ENCODE measurements at regions not wholly inside any gene's neighbourhood (a gene's known extent, or its start where the extent isn't known, plus 50 kb on each side); places are given as distances from the start of the nearest gene placed in this dataset.

DNA sequence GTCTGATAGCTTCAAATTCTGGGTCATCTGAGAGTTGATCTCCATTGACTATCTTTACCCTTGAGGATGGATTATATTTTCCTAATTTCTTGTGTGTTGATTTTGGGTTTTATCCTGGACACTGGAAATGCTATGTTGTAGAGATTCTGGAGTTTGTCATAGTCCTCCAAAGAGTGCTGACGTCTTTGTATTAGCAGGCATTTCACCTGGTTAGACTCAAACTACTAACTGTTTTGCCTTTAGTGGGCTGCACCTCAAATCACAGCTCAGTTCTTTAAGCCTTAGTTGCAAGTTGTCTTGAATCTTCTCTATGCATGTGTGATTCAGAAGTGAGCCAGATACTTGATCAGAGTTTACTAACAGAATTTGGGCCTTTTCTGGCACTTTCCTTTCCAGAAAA lies 264.3 kb downstream of the RPS24 start:
- no peak for DNase-seq (ENCODE audit: low read depth, low spot score)

DNA sequence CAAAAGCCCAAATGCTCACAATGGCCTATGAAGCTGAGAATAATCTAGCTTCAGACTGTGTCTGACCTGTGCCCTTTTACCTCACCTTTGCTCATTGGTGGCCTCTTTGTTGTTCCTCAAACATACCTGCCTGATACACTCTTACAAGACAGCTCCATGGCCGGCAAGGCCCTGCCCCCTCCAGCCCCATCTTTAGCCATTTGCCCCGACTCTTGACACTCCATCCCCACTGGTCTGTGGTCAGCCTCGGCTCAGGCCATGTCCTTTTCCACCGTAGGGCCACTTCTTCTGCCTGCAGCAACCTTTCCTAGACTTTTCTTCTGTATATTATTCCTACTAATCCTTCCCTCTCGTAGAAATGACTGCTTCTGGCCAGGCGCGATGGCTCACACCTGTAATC lies 265.2 kb downstream of the RPS24 start:
- no peak for DNase-seq (ENCODE audit: low read depth, low spot score)

DNA sequence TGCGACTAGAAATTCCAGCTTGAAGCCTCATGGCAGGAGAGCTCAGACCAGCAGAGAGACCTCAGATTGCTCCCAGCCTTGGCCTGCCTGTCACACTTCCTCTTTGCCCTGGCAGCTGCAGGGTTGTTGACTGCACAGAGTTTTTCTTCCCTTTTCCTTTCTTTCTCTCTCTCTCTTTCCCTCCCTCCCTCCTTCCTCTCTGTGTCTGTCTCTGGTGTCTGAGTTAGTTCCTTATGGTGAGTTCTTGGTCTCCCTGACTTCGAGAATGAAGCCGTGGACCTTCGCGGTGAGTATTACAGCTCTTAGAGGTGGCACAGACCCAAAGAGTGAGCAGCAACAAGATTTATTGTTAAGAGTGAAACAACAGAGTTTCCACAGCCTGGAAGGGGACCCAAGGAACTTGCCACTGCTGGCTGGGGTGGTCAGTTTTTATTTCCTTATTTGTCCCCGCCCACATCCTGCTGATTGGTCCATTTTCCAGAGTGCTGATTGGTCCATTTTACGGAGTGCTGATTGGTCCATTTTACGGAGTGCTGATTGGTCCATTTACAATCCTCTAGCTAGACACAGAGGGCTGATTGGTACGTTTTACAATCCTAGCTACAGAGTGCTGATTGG lies 266.3 kb downstream of the RPS24 start:
- no peak for DNase-seq (ENCODE audit: low read depth, low spot score)

DNA sequence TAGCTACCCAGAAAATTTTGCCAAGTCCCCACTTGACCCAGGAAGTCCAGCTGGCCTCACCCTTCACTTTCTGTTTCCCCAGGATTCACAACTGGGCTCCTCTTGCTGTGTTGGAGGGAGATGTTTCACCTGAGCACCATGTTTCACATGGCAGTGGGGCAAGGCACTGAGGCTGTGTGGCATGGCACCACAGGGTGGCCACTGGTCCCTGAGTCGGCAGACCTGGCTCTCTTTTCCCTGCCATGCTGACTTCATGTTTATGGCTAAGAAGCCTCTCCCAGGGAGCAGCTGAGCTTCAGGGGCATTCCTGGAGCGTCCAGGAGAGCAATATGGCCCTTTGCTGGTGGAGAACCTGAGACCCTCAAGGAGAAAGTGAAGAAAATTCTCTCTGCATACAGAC lies 266.9 kb downstream of the RPS24 start:
- DNase-seq (ENCODE audit: low read depth, low spot score) = no peak

DNA sequence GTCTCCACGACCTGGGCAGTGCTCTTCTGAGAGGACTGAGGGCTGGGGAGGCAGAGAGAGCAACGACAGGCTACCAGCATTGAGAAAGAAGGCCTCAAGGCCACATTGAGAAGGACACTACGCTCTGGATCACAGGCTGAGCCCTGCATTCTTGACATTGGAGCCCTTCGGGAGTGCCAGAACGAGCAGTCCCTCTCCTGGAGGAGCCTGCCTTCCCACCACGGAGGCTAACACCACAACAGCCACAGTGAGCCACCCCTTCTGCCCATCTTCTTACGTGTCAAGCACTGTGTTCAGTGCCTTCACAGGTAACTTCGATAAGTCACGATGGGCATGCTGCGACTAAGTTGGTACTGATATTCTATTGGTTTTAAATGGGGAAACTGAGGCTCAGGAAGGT lies 267.8 kb downstream of the RPS24 start:
- no peak for DNase-seq (ENCODE audit: low read depth, low spot score)

DNA sequence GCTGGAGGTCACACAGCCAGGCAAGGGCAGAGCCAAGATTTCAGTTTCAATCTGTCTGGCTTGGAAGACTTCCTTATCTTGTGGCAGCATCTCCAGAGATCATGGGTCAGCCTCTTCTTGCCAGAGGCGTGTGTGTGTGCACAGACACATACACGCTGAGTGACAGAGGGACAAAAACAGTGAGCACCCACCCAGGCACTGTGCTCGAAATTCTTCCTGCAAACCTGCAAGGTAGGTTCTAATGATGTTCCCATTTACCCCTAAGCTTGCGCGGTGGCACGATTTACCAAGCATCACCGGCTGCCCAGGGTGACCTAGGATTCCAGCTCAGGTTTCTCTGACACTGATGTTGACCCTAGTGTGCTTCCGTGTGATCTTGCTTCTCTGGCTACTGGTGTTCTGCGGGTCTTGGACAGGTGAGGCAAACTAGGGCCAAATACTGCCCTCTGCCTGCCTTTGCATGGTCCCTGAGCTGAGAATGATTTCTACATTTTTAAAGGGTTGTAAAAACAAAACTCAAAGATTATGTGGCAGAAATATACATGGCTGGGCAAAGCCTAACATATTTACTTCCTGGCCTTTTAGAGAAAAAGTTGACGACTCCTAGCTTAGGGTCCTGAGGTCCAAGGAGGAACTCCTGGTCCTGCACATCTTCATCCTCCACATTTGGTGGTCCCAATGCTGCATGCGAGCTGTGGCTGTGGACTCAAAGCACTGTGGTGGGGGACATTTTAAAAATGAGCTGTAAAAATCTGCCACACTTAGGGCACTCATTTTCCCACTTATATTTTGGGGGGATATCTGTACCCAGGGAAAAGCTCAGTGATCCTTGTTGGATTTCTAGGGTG lies 268.5 kb downstream of the RPS24 start:
- peak; percentile 26 for DNase-seq (ENCODE audit: low read depth, low spot score)

DNA sequence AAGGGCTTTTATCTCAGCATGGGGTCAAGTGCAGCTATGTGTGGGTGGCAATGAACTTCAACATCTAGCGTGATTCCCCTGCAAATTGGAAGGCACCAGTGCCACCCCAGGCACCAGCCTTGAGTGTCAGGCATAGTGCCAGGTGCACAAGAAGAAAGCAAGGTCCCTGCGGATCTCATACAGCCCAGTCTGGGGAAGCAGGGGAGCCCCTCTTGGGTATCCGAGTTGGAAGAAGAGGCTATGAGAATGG lies 269.0 kb downstream of the RPS24 start:
- no peak for DNase-seq (ENCODE audit: low read depth, low spot score)

DNA sequence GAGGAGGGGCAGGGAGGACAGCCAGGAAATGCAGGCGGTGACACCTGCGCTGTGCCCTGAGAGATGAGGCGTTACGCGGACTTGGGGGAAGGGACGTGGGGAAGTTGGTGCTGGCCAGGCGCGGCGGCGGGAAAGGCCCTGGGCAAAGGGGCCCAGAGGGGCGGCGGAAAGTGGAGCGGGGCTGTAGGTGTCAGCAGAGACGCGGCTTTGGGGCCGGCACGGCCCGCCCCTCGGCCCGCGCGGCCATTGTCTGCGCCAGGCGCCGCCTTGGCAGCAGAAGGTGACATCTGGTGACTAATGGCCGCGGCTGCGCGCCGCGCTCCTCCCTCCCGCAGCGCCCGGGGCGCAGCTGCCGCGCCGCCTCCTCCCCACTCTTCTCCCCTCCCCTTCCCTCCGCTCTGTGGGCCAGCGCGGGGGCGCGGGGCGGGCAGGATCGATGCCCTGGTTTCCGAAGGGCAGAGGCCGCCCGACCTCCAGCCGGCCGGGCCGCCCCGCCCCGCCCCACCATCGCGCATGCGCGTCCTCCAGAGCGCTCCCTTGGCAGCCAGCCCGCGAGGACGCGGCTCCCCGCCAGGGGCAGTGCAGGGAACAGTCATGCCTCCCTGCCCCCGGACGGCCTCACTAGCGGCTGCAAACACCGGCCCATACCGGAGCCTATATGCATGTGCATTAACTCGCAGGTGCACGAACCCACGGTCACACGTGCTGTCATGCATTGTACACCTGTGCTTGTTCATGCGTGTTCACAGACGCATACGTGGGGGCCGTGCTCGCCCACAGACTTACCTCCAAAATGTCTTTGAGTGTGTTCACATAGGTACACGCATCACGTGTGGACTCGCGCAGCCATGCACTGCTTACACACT lies 269.6 kb downstream of the RPS24 start:
- DNase-seq (ENCODE audit: low read depth, low spot score) = peak; percentile 97

DNA sequence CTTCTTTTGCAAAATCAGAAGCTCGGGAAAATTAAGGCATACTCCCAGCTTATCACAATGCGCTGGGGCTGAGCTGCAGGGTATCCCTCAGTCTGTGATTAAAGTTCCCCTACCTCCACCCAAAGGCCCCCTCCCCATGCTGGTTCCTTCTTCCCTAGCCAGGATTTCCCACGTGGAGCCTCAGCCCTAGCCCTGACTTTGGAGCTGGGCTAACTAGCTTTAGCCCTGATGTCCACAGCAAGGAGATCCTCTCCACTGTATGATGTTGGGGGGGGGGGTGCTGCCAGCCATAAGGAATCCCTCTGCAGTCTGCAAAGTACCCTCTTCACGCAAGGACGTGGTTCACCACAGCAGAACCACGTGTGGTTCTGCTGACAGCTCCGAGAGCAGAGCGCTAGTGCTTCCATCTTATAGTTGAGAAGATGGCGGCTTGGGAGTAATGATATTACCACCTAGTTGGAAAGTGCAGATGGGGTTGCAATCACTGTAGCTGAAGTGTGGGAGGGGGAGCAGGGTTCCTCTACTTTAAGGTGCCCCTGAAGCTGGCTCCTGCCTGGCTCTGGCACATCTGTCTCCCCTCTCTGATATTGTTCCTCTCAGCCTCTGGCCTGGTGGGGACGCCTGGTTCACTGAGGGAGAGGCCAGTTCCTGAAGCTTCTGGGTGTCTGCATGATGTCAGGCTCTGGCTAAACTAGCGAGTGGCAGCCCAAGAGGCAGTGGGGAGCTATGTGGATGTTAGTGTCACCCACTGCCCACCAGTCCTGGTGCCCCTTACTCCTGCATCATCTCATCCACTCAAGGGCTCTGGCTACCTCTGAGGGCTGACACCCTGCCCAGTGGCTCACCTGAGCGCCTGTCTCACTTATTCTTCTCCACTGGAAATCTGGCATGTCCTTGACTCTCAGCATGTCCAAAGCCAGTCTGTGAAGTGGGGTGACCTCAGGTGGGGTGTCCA lies 270.7 kb downstream of the RPS24 start:
- DNase-seq (ENCODE audit: low read depth, low spot score) = no peak

DNA sequence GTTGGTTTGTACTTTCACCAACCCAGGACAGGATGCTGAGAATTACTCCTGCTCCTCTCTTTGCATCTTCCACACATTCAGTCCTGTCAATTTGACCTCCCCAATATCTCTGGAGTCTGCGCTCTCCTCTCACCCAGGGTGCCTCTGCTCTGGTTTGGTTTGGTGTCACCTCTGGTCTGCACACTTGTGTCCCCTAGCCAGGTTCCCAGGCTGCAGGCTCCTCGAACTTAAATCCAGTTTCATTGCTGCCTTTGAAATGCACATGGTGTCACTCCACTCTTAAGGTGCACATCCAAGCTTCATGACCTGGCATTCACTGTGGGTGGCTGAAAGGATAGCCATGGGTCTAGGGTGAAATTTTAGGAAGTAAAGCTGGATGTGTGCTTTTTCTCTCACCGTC lies 271.6 kb downstream of the RPS24 start:
- no peak for DNase-seq (ENCODE audit: low read depth, low spot score)

DNA sequence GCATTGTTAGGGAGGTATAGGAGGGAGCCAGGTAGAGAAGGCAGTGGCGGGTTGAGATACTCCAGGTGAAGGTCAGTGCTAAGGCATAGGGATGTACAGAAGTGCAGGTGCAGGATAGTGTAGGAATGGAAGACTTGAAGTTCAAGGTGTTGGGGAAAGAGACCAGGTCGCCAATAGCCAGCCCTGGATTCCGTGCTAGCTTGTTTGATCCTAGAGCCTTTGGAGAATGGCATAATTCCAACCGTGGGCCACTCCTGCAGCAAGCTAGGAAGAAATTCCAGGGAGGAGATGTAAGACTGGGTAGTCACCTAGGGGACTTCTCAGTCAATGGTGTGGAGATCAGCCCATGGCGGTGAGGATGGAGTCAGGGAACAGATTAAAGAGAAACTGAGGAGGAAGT lies 272.7 kb downstream of the RPS24 start:
- DNase-seq (ENCODE audit: low read depth, low spot score) = no peak

DNA sequence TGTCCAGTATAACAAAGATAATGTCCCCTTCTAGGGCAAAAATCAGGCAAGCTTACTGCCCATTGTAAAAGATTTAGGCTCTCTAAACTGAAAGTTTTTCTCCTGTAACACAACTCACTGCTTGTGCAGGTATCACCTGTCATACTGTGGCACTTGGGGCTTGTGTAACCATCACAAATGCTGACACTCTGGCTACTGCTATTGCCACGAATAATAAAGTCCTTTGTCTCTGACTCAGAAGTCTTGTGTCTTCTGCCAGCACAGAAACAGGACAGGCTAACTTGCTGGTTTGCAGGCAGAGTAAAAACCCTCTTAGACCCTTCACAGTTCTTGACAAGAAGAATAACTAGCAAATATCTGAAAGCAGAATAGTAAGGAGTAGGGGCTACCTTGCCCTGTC lies 273.9 kb downstream of the RPS24 start:
- no peak for DNase-seq (ENCODE audit: low read depth, low spot score)

DNA sequence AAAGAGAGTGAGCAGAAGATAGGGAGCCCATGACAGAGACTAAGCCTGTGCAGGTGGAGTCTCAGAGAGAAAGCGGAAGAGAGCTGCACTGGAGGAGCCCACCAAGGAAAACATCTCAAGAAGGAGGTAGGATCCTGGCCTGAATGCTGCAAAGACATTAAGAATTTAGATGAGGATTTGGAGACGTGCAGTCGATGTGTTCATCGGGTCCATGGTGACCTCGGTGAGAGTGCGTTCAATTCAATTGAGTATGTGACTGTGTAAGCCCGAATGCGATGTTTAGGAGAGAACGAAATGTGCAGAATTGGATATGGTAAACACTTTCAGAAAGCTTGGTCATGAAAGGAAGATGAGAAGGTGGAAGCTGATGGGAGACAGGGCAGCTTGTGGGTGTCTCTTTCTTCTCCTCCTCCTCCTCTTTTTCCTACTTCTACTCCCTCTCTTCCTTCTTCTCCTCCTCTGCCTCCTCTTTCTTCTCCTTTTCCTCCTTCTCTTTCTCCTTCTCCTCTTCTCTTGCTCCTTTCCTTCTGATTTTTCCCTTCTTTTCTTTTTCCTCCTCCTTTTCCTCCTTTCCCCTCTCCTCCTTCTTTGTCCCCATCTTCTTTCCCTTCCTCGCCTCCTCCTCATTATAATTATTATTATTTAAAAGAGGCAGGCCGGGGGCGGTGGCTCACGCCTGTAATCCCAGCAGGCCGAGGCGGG lies 276.0 kb downstream of the RPS24 start:
- DNase-seq (ENCODE audit: low read depth, low spot score) = no peak

DNA sequence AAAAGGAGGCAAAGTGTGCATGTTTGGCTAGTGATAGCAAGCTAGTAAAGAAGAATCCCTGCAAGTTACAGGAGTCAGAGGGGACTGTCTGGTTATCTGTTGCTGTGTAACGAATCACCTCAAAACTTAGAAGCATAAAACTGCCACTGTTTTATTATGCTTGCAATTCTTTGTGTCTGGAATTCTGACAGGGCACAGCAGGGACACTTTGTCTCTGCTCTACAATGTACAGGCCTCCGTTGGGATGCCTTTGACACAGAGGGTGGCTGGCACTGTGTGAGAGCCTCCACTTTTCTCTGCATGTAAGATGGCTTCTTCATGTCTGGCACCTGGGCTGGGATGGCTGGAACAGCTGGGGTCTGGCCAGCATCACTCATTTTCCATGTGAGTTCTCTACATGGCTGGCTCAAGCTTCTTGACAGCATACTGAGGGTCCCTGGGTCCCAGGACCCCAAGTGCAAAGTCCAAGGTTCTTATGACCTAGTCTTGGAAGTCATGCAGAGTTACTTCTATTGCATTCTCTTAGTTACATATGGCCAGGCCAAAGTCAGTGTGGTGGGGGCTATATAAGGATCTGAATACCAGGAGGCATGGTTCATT lies 276.9 kb downstream of the RPS24 start:
- DNase-seq (ENCODE audit: low read depth, low spot score) = no peak

DNA sequence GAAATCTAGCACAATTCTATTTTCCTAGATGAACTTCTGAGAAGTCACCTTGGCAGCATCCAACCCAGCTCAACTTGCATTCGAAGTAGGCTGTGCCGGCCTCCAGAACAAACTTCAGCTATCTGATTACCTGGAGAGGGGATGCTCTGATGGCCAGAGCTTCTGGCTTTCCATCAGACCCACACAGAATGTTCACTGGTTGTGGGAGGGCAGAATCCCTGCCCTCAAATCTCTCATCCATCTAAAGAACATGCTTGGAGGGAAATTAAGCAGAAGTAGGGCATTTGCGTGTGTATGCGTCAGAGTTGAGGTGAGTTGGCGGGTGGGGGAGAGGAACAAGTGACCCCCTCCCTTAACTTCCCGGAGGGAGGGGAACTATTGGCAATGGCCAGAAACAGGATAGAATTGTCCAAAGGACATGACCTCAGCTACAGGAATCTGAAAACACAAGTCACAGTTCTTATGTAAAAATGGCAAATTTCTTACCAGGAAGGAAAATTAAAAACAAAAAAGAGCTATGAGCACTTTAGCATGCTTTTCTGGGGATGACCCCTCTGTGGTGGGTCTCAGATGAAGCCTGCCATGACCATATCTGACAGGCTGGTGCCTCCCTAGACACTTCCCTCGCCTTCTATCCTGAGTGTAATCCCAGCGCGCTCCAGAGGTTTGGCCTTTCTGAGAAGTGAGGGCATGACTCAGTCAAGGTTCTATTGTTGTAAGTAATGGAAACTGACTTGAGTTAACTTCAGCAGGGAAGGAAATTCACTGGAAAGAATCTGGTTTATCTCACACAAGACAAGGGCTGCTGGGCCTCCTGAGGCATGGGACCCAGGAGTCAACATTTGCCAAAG lies 278.8 kb downstream of the RPS24 start:
- peak; percentile 67 for DNase-seq (ENCODE audit: low read depth, low spot score)

DNA sequence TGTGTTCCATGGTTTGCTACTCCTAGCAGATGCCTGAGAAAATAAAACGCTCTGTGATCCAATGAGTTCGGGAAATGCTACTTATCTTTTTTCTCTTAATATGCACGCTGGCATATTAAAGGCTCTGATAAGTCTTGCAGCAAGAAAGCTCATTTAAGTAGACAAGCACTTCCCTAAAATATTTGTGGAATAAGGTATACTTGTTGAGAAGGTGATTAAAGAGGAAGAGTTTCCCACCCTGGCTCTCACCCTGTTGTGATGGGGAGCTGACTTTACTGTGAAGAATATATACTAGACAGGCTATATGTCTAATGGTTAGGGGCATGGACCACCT lies 279.4 kb downstream of the RPS24 start:
- DNase-seq (ENCODE audit: low read depth, low spot score) = no peak

DNA sequence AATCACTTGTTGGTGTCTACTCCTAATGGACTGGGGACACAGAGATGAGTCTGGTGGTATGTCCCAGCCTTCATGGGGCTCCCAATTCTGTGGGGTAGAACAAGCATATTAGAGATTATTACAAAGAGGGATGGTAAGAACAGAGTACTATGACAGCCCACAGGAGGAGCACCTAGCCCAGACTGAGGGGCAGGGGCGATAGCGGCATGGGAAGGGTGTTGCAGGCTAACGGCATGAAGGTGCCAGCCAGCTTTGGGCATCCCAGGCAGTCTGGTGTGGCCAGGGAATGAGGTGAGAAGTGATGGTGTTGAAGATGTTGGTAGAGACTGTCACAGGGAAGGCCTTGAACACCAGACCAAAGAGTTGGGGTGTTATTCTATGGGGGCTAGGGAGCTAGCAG lies 280.0 kb downstream of the RPS24 start:
- DNase-seq (ENCODE audit: low read depth, low spot score) = no peak

DNA sequence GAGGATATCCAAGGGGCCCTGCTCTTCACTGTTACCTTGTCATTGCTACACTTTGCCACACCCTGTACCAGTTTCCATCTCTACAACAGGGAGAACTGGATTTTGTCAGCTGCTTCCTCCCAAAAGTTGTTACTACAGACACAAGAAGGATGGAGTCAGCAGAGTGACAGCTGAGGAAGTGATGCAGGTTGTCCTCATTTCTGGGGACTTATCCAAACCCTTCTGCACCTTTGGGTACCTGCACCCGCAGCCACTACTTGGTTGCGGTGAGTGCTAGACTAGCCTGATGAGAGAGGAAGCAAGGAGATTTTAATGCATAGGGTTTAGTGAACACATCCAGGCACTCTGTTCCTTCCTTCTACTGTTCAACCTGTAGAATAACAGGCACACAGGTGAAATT lies 281.0 kb downstream of the RPS24 start:
- no peak for DNase-seq (ENCODE audit: low read depth, low spot score)

DNA sequence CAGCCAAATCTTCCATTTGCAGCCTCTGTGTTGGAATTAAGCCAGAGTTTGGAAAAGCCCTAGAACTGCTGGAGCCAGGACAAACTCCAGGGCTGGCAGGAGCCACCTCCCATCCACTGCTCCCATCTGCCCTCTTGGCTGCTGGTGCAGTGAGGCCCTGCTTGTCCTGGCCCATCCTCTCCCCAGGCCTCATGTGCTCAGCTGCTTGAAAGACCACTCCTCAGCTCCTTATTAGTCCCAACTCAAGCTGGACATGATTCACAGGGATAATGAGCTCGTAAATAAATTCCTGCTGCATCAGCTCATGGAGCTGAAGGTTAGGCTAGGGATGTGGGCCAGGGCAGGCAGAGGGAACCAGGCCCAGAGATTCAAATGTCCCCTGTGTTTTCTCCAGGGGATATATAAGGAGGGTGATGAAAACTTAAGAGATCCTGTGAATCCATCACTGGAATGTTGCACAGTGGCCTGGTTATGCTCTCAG lies 282.8 kb downstream of the RPS24 start:
- DNase-seq (ENCODE audit: low read depth, low spot score) = peak; percentile 67

DNA sequence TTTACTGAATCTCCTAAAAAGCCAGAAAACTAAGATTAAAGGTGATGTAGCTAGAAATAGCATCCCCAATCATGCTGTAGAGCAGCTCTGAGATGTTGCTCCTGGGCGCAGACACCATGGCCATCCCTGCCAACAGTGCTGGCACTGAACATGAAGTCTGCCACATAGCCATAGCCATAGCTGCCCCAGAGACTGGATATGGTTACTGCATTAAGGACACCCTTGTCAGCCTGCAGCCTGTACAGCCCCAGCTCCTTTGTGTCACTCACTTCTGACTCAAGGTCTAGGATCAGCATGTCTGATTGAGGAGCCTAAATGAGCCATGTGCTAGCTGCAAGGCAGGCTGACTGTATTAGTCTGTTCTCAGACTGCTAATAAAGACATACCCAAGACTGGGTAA lies 284.6 kb downstream of the RPS24 start:
- DNase-seq (ENCODE audit: low read depth, low spot score) = no peak

Measured in astrocyte of the hippocampus (primary cell).